A549 (cell line): ENCODE measurements at regions not wholly inside any gene's neighbourhood (a gene's known extent, or its start where the extent isn't known, plus 50 kb on each side); places are given as distances from the start of the nearest gene placed in this dataset.
"Not testable (repeated sequence)": the region's sequence is repeated elsewhere in the genome, so short reads cannot be mapped to it uniquely, and the experiment has no call there.

Source experiments
- JUN ChIP-seq, 2 experiments: fragments of >200 bp; sonication (Bioruptor Twin); formaldehyde crosslinking; IDR thresholded peaks; 2 replicates in 1 of 2; 3 replicates in 1 of 2; pipeline ENCODE4 v1.6.1; 2016 to 2017
- POLR2A ChIP-seq: IDR thresholded peaks from 2 replicates; pipeline ENCODE4 v1.6.1; 2012; ENCODE audit warnings: mild to moderate bottlenecking, low read length
- TF ChIP-seq, protein P1 (sequence below): fragments of >200 bp; sonication (Bioruptor Twin); formaldehyde crosslinking; IDR thresholded peaks from 3 replicates; pipeline ENCODE4 v1.5.1; 2016

DNA sequence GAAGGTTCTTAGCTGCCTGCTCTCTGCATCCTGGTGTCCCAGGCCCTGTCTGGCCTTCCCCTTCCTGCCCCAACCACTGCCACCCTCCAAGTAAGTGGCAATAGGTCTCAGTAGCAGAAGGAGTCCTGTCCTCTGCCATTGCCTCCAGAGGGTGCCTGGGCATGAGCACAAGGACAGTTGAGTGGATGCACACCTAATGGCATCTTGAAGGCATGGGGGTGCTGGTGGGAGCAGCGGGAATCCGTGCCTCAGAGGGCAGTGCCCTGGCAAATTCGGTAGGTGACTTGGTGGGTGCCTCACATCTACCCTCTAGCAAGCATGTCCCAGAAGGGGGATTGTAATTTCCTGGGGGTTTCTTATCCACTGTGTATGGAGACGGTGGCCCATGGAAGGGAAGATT lies 182.8 kb upstream of the POMZP3 start:
- not testable (repeated sequence) for TF ChIP-seq JUN (IDR thresholded peaks at IDR 0.05); POLR2A
- TF ChIP-seq, protein P1, sequence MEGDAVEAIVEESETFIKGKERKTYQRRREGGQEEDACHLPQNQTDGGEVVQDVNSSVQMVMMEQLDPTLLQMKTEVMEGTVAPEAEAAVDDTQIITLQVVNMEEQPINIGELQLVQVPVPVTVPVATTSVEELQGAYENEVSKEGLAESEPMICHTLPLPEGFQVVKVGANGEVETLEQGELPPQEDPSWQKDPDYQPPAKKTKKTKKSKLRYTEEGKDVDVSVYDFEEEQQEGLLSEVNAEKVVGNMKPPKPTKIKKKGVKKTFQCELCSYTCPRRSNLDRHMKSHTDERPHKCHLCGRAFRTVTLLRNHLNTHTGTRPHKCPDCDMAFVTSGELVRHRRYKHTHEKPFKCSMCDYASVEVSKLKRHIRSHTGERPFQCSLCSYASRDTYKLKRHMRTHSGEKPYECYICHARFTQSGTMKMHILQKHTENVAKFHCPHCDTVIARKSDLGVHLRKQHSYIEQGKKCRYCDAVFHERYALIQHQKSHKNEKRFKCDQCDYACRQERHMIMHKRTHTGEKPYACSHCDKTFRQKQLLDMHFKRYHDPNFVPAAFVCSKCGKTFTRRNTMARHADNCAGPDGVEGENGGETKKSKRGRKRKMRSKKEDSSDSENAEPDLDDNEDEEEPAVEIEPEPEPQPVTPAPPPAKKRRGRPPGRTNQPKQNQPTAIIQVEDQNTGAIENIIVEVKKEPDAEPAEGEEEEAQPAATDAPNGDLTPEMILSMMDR, result not testable (repeated sequence)
